OCI-LY3 (cell line): ENCODE measurements at regions not wholly inside any gene's neighbourhood (a gene's known extent, or its start where the extent isn't known, plus 50 kb on each side); places are given as distances from the start of the nearest gene placed in this dataset.

Experiments used
- H2AFZ ChIP-seq: fragments of 200-600, 300-600 bp; shearing (Covaris generic); 2 replicates; pipeline ENCODE4 v1.6.0; 2014; ENCODE audit warnings: antibody characterized with exemption, low read depth, low read length
- H3K27ac ChIP-seq: fragments of 200-600, 300-600 bp; sonication (generic); 2 replicates; pipeline ENCODE4 v1.5.1; 2014; ENCODE audit warnings: mild to moderate bottlenecking, low read length, moderate library complexity, mixed read lengths
- H3K27me3 ChIP-seq: fragments of 200-600, 300-600 bp; sonication (generic); 2 replicates; pipeline ENCODE4 v1.6.1; 2014; ENCODE audit warnings: low read depth, low read length, mixed read lengths
- H3K36me3 ChIP-seq: fragments of 200-600, 300-600 bp; sonication (generic); replicated peaks from 2 replicates; pipeline ENCODE3; 2014; ENCODE audit warnings: low read depth, low read length, mixed read lengths
- H3K4me1 ChIP-seq: fragments of 300-600, 200-600 bp; sonication (generic); 2 replicates; pipeline ENCODE4 v1.6.1; 2014; ENCODE audit warnings: low read length, mixed read lengths
- H3K4me2 ChIP-seq: fragments of 200-600, 300-600 bp; sonication (generic); 2 replicates; pipeline ENCODE4 v1.6.1; 2014; ENCODE audit warnings: low read length, mixed read lengths
- H3K4me3 ChIP-seq: fragments of 300-600, 200-600 bp; sonication (generic); 2 replicates; pipeline ENCODE4 v1.5.1; 2014; ENCODE audit warnings: antibody characterized with exemption, mild to moderate bottlenecking, low read length, moderate library complexity
- H3K79me2 ChIP-seq: fragments of 300-600, 200-600 bp; shearing (Covaris generic); 2 replicates; pipeline ENCODE4 v1.6.1; 2014; ENCODE audit warnings: mild to moderate bottlenecking, low read length, mixed read lengths
- H3K9ac ChIP-seq: fragments of 300-600, 200-600 bp; shearing (Covaris generic); 2 replicates; pipeline ENCODE4 v1.6.0; 2014; ENCODE audit warnings: mild to moderate bottlenecking, low read length, moderate library complexity
- H3K9me3 ChIP-seq: fragments of 200-600, 300-600 bp; shearing (Covaris generic); 2 replicates; pipeline ENCODE4 v1.6.1; 2014; ENCODE audit warnings: low read length, mixed read lengths; ENCODE audit not compliant: insufficient read depth
- H4K20me1 ChIP-seq: fragments of 200-600, 300-600 bp; sonication (generic); 2 replicates; pipeline ENCODE4 v1.6.1; 2016; ENCODE audit warnings: low read length, mixed read lengths; ENCODE audit not compliant: insufficient read depth
- CTCF ChIP-seq: fragments of 200-600, 300-600 bp; sonication (generic); IDR thresholded peaks from 2 replicates; pipeline ENCODE4 v1.5.1; 2014; ENCODE audit warnings: antibody characterized with exemption, low read length, low read depth
- EZH2phosphoT487 ChIP-seq: fragments of 200-600 bp; shearing (Covaris generic); IDR thresholded peaks from 2 replicates; pipeline ENCODE4 v1.6.1; 2018; ENCODE audit warnings: antibody characterized with exemption, mixed run types, low read depth

GRCh38 chrX:40168480-40169011 lies 70.8 kb upstream of the BCOR start:
- Histone ChIP-seq H4K20me1 (no peaks in the 10 kb centered on the region), H3K4me1 (peaks cover 55% of the 10 kb centered on the region), H3K27ac (0 out of 2 replicates have a peak overlapping the region, but pooled peaks have one; percentile 27), H3K9ac (peak overlapping the region; percentile 71), H3K4me2 (peak overlapping the region; percentile 100), H3K27me3 (peaks cover 9% of the 10 kb centered on the region), H3K9me3 (no peaks in the 10 kb centered on the region), H3K4me3 (peak overlapping the region; percentile 89), H3K36me3 (no peaks in the 10 kb centered on the region), H3K79me2 (peaks cover 47% of the 10 kb centered on the region), H2AFZ (no peak overlapping the region)
- no peak for TF ChIP-seq CTCF
- TF ChIP-seq EZH2phosphoT487: no peak

GRCh38 chrX:40167850-40168479 lies 70.2 kb upstream of the BCOR start:
- 0 out of 2 replicates have a peak overlapping the region, but pooled peaks have one; percentile 27 for H3K27ac ChIP-seq
- peak overlapping the region; percentile 71 for H3K9ac ChIP-seq
- no peak for TF ChIP-seq EZH2phosphoT487
- TF ChIP-seq CTCF: no peak
- no peaks in the 10 kb centered on the region for H3K9me3 ChIP-seq
- H2AFZ ChIP-seq: no peak overlapping the region; the same call in 1 of the 2 replicates
- peak overlapping the region; percentile 100 for H3K4me2 ChIP-seq
- peaks cover 49% of the 10 kb centered on the region for H3K4me1 ChIP-seq
- H3K27me3 ChIP-seq: peaks cover 9% of the 10 kb centered on the region
- peaks cover 42% of the 10 kb centered on the region for H3K79me2 ChIP-seq
- H4K20me1 ChIP-seq: no peaks in the 10 kb centered on the region
- peak overlapping the region; percentile 89 for H3K4me3 ChIP-seq
- no peaks in the 10 kb centered on the region for H3K36me3 ChIP-seq

GRCh38 chrX:40167233-40167849 lies 69.6 kb upstream of the BCOR start:
- Histone ChIP-seq H2AFZ (no peak overlapping the region), H3K4me2 (peak overlapping the region; percentile 100), H3K4me1 (peaks cover 44% of the 10 kb centered on the region), H3K36me3 (no peaks in the 10 kb centered on the region), H3K27ac (no peak overlapping the region), H3K79me2 (peaks cover 35% of the 10 kb centered on the region), H4K20me1 (no peaks in the 10 kb centered on the region), H3K9me3 (no peaks in the 10 kb centered on the region), H3K9ac (peak overlapping the region; percentile 71), H3K4me3 (peak overlapping the region; percentile 89), H3K27me3 (peaks cover 9% of the 10 kb centered on the region)
- TF ChIP-seq CTCF (no peak), EZH2phosphoT487 (no peak)

- H3K4me3 ChIP-seq: peak overlapping the region; percentile 89; the same call in 1 of the 2 replicates
- H3K9me3 ChIP-seq: no peaks in the 10 kb centered on the region
- H3K4me2 ChIP-seq: peak overlapping the region; percentile 100
- H3K27ac ChIP-seq: no peak overlapping the region
- no peak overlapping the region for H3K9ac ChIP-seq
- no peak overlapping the region for H2AFZ ChIP-seq
- H4K20me1 ChIP-seq: no peaks in the 10 kb centered on the region
- peaks cover 9% of the 10 kb centered on the region for H3K27me3 ChIP-seq
- H3K79me2 ChIP-seq: peaks cover 28% of the 10 kb centered on the region
- H3K4me1 ChIP-seq: peaks cover 44% of the 10 kb centered on the region
- no peaks in the 10 kb centered on the region for H3K36me3 ChIP-seq
- TF ChIP-seq EZH2phosphoT487: no peak
- no peak for TF ChIP-seq CTCF
Observed at GRCh38 chrX:40166582-40166981, 68.8 kb upstream of the BCOR start.
